Fibroblast of mammary gland (primary cell): ENCODE measurements at regions not wholly inside any gene's neighbourhood (a gene's known extent, or its start where the extent isn't known, plus 50 kb on each side); places are given as distances from the start of the nearest gene placed in this dataset.

ENCODE experiments used
- DNase-seq: peaks from one replicate; pipeline ENCODE4 v3.0.0-alpha.2; 2010; ENCODE audit warnings: low read depth
- H3K4me3 ChIP-seq: 2 replicates; pipeline ENCODE4 v1.5.1; 2011; ENCODE audit warnings: low read depth, mild to moderate bottlenecking, low read length, moderate library complexity; ENCODE audit not compliant: control insufficient read depth
- TF ChIP-seq, protein P1 (sequence below): conservative IDR thresholded peaks from 2 replicates; pipeline ENCODE4 v1.5.1; 2011; ENCODE audit warnings: low read depth, low read length, inconsistent platforms; ENCODE audit not compliant: control insufficient read depth, insufficient read depth

DNA sequence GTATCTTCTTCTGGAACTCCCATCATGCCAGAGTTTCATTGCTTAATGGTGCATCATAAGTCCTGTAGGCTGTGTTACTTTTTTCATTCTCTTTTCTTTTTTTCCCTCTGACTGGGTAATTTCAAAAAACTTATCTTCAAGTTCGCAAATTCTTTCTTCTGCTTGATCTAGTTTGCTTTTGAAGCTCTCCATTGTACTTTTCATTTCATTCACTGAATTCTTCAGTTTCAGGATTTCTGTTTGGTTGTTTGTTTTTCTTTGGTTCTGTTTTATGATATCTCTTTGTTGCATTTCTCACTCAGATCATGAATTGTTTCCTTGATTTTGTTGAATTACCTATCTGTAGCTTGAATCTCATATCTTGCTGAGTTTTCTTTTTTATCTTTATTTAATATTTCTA is 83.3 kb upstream of the PRMT8 start:
- H3K4me3 ChIP-seq = no peak overlapping the region
- TF ChIP-seq, protein P1, sequence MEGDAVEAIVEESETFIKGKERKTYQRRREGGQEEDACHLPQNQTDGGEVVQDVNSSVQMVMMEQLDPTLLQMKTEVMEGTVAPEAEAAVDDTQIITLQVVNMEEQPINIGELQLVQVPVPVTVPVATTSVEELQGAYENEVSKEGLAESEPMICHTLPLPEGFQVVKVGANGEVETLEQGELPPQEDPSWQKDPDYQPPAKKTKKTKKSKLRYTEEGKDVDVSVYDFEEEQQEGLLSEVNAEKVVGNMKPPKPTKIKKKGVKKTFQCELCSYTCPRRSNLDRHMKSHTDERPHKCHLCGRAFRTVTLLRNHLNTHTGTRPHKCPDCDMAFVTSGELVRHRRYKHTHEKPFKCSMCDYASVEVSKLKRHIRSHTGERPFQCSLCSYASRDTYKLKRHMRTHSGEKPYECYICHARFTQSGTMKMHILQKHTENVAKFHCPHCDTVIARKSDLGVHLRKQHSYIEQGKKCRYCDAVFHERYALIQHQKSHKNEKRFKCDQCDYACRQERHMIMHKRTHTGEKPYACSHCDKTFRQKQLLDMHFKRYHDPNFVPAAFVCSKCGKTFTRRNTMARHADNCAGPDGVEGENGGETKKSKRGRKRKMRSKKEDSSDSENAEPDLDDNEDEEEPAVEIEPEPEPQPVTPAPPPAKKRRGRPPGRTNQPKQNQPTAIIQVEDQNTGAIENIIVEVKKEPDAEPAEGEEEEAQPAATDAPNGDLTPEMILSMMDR = no peak
- DNase-seq = no peak

DNA sequence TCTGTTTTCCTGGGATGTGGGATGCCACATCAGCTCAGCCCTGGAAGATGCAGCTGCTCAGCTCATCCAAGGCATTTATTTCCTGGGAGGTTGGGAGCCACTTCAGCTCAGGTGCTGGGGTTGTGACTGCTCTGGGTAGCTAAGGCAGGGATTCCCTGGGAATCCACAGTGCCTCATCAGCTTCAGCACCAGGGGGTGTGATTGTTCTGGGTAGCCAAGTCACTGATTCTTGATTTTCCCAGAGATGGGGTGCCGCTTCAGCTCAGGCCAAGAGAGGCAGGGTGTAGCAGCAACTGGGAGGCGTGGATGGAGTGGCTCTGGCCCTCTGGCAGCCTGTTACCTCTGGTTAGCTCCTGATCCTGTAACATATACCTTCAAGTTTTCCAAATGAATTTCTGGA is 81.3 kb upstream of the PRMT8 start:
- TF ChIP-seq, protein P1 = no peak
- no peak for DNase-seq

DNA sequence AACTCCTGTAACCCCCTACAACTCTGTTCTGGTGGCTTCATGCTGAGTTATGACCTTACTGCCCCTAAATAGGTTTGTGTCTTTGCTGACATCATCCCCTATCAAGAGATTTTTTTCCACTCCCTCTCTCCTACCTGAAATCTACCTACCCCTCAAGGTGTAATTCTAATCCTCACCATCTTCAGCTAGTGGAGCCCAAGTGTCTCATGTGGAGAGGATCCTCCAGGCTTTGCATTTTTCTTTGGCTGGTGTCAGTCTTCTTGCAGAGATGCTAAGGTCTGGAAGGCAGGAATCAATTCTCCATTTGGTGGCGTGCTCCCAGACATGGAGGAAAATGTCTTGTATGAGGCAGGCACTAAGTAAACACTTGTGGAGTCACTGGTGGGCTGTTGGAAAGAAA is 74.8 kb upstream of the PRMT8 start:
- H3K4me3 ChIP-seq = no peak overlapping the region
- DNase-seq = no peak
- TF ChIP-seq, protein P1 = no peak

More for the DNA sequence above, 81.3 kb upstream of the PRMT8 start:
- H3K4me3 ChIP-seq = no peak overlapping the region

DNA sequence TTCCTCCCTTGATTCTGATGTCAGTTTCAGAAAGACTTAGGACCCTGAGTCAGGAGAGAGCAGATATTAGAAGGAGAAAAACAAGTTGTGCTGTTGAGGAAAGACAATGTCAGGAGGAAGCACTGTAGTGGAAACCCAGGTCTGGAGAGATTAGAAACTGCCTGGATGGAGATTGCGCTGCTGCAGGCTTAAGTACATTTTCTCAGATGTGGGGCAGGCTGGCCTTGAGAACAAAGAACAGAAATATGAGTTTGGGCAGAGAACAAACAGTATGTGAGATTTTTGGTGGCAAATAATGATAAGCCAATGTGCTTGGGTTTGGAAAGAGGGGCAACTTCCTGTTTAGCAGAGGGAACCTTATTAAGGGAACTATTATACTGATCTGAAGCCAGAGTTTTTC is 74.3 kb upstream of the PRMT8 start:
- DNase-seq = no peak
- no peak overlapping the region for H3K4me3 ChIP-seq
- TF ChIP-seq, protein P1 = no peak

DNA sequence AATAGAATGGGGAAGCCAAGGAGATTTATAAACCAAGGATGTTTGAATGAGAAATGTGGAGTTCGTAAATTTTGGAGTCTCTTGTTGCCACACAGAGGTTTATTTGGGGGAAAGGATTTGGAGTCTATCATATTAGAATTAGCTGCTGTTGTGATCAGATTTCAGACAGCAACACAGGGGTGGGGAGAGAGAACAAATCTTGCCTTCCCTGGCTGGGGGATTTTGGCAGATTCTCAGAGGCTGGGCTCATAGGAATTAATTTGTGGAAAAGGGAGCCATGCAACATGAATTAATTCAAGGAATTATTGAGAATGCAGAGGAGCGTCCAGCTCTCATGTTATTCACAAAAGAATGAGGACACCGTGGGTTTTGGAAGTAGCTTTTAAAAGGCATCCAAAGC is 73.9 kb upstream of the PRMT8 start:
- TF ChIP-seq, protein P1 = no peak
- H3K4me3 ChIP-seq = no peak overlapping the region
- DNase-seq = no peak

DNA sequence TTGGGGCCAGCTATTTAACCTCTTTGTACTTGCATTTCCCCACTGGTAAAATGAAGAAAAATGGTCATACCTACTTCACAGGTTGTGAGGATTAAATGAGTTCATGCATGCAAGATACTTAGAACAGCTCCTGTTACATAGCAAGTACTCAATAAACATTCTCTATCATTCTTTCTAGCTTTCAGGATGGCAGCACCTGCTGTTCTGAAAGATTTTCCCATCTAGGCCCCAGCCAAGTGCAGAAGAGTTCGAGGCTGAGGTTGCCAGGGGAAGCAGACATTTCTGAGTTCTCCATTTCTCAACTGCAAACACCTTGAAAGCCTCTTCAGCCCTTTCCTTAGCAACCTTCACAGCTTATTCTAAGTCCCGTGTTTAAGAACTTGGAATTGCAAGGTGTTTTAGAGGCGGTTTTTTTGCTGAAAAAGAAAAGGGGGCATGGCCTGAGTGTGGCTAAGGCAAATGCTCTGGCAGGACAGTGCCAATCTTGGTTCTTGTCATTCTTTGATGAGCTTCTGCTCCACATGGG is 73.0 kb upstream of the PRMT8 start:
- TF ChIP-seq, protein P1 = no peak
- DNase-seq = no peak
- H3K4me3 ChIP-seq = no peak overlapping the region
